Panc1 (cell line): ENCODE measurements at regions not wholly inside any gene's neighbourhood (a gene's known extent, or its start where the extent isn't known, plus 50 kb on each side); places are given as distances from the start of the nearest gene placed in this dataset.

Source experiments
- ATAC-seq: fragments of 200-7000 bp; cut with Tn5 transposase; 2 replicates; pipeline ENCODE4 v1.9.1; 2020; ENCODE audit warnings: mild to moderate bottlenecking, moderate library complexity
- BruUV-seq: library from RNA; stranded (reverse); fragments of 400-500 nt; replicated peaks from 2 replicates; lab custom pipeline; 2021; lab: Mats Ljungman, UMichigan
- CTCF ChIA-PET: fragments of 300-600 bp; sonication (Branson Sonifier 250); formaldehyde crosslinking; loops from one replicate; lab custom pipeline; 2022; ENCODE audit warnings: antibody characterized with exemption; lab: Charles Lee
- POLR2A ChIA-PET: fragments of 300-600 bp; sonication (Branson Sonifier 250); formaldehyde crosslinking; loops from one replicate; lab custom pipeline; 2022; ENCODE audit warnings: antibody characterized with exemption; lab: Charles Lee
- DNase-seq: peaks from one replicate; pipeline ENCODE4 v3.0.0-alpha.2; 2010; ENCODE audit warnings: low read depth, low spot score
- H3K27ac ChIP-seq: 2 replicates; pipeline ENCODE4 v1.5.1; 2011; ENCODE audit warnings: mild to moderate bottlenecking, low read length, inconsistent platforms
- H3K27me3 ChIP-seq: fragments of 200-500 bp; sonication (Bioruptor generic); 2 replicates; pipeline ENCODE4 v1.6.0; 2014; ENCODE audit warnings: low read length, inconsistent platforms; ENCODE audit not compliant: control insufficient read depth, insufficient read depth
- H3K36me3 ChIP-seq: fragments of 200-500 bp; sonication (Bioruptor generic); 2 replicates; pipeline ENCODE4 v1.5.1; 2014; ENCODE audit warnings: inconsistent platforms, mild to moderate bottlenecking, low read length, moderate library complexity; ENCODE audit not compliant: control insufficient read depth, insufficient read depth
- H3K4me1 ChIP-seq: 2 replicates; pipeline ENCODE4 v1.5.1; 2011; ENCODE audit warnings: inconsistent platforms, mild to moderate bottlenecking, low read length, moderate library complexity; ENCODE audit not compliant: control insufficient read depth, insufficient read depth
- H3K4me3 ChIP-seq, 2 experiments: 2 replicates each; pipeline ENCODE4 v1.5.1; 2011 to 2012; ENCODE audit warnings: low read depth in 2 of 2, low read length in 2 of 2, mild to moderate bottlenecking in 2 of 2, inconsistent platforms in 1 of 2, moderate library complexity in 1 of 2
- H3K9me3 ChIP-seq: fragments of 200-500 bp; sonication (Bioruptor generic); 2 replicates; pipeline ENCODE4 v1.5.1; 2014; ENCODE audit warnings: low read depth, mild to moderate bottlenecking, inconsistent platforms, low read length, moderate library complexity; ENCODE audit not compliant: control insufficient read depth, insufficient read depth
- POLR2AphosphoS5 ChIP-seq: IDR thresholded peaks from 2 replicates; pipeline ENCODE4 v1.6.1; 2012; ENCODE audit warnings: mild to moderate bottlenecking, low read depth, low read length, moderate library complexity
- SIN3A ChIP-seq: IDR thresholded peaks from 2 replicates; pipeline ENCODE4 v1.6.1; 2012; ENCODE audit warnings: low read depth, mild to moderate bottlenecking, low read length, moderate library complexity, borderline replicate concordance; ENCODE audit not compliant: insufficient read depth
- TCF7L2 ChIP-seq: IDR thresholded peaks from 2 replicates; pipeline ENCODE4 v1.6.1; 2011; ENCODE audit warnings: mild to moderate bottlenecking, low read depth, low read length, inconsistent platforms
- in situ Hi-C: cut with HindIII; loops from 2 replicates; pipeline ENCODE4 v1.10.0; 2016; ENCODE audit warnings: low sequenced_read_pairs, low pct_unique_long_range_greater_than_20kb
- intact Hi-C: fragments of 100-400 bp; cut with micrococcal nuclease; formaldehyde crosslinking; loops from one replicate; pipeline ENCODE4 v1.10.0; 2022; ENCODE audit not compliant: unreplicated experiment
- TF ChIP-seq, protein P1 (sequence below), 2 experiments: IDR thresholded peaks; 2 replicates each; pipeline ENCODE4 v1.6.1; 2011 to 2012; ENCODE audit warnings: low read depth in 2 of 2, control low read depth in 1 of 2, low read length in 1 of 2, mild to moderate bottlenecking in 1 of 2, moderate library complexity in 1 of 2; ENCODE audit not compliant: insufficient read depth in 1 of 2
- TF ChIP-seq, protein P2 (sequence below): fragments of 450-650 bp; IDR thresholded peaks from 2 replicates; pipeline ENCODE4 v1.5.1; 2017; ENCODE audit warnings: mild to moderate bottlenecking

DNA sequence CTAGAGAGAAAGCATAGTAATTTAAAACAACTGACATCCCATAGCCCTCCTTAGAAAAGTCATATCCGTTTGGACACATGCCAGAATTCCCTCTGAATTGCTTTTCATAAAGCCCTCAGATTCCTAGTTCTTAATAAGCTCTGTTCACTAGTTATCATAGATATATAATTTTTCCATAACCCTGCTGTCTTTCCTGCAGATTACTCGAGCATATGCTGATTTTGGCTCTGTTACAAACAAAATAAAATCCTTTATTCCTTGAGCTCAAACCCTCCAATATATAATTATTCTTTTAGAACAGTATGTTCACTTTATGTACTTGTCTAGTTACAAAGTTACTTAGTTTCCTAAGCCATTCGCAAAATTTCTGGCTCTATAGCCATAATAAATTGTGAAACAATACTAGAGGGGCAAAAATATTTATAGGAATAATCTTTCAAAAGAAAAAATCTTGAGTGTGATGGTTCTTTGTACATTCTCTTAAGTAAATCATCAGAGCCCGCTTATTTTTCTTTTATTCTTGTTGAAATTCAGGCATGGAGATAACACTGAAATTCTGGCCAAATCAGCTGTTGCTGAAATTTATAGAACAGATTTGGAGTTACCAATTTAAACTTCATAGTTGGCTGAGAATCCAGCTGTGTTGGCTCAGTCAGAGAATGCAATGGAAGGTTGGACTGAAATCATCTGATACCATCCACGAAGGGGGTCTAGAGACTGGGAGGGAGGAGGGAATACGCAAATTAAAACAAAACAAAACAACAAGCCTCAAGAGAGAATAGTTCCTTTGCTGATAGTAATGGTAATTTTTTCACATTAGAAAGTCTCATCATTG is 146.1 kb upstream of the TMEM196 start:
- Histone ChIP-seq H3K36me3 (no peaks in the 10 kb centered on the region), H3K4me3 (no peak overlapping the region), H3K9me3 (no peaks in the 10 kb centered on the region), H3K4me1 (no peaks in the 10 kb centered on the region), H3K27me3 (no peaks in the 10 kb centered on the region), H3K27ac (no peak overlapping the region)
- no peak for DNase-seq
- ATAC-seq, result no peak
- in situ Hi-C loops (no loop called here), intact Hi-C loops (no loop called here)
- CTCF ChIA-PET, result no interaction called here
- BruUV-seq, result no TSS peak
- POLR2A ChIA-PET, result no interaction called here
- TF ChIP-seq, protein P1, sequence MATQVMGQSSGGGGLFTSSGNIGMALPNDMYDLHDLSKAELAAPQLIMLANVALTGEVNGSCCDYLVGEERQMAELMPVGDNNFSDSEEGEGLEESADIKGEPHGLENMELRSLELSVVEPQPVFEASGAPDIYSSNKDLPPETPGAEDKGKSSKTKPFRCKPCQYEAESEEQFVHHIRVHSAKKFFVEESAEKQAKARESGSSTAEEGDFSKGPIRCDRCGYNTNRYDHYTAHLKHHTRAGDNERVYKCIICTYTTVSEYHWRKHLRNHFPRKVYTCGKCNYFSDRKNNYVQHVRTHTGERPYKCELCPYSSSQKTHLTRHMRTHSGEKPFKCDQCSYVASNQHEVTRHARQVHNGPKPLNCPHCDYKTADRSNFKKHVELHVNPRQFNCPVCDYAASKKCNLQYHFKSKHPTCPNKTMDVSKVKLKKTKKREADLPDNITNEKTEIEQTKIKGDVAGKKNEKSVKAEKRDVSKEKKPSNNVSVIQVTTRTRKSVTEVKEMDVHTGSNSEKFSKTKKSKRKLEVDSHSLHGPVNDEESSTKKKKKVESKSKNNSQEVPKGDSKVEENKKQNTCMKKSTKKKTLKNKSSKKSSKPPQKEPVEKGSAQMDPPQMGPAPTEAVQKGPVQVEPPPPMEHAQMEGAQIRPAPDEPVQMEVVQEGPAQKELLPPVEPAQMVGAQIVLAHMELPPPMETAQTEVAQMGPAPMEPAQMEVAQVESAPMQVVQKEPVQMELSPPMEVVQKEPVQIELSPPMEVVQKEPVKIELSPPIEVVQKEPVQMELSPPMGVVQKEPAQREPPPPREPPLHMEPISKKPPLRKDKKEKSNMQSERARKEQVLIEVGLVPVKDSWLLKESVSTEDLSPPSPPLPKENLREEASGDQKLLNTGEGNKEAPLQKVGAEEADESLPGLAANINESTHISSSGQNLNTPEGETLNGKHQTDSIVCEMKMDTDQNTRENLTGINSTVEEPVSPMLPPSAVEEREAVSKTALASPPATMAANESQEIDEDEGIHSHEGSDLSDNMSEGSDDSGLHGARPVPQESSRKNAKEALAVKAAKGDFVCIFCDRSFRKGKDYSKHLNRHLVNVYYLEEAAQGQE (IDR thresholded peaks at IDR 0.05; ENCODE audit: insufficient read depth in 1 of 2, low read depth in 2 of 2, low read length in 1 of 2), result no peak
- TF ChIP-seq, protein P2, sequence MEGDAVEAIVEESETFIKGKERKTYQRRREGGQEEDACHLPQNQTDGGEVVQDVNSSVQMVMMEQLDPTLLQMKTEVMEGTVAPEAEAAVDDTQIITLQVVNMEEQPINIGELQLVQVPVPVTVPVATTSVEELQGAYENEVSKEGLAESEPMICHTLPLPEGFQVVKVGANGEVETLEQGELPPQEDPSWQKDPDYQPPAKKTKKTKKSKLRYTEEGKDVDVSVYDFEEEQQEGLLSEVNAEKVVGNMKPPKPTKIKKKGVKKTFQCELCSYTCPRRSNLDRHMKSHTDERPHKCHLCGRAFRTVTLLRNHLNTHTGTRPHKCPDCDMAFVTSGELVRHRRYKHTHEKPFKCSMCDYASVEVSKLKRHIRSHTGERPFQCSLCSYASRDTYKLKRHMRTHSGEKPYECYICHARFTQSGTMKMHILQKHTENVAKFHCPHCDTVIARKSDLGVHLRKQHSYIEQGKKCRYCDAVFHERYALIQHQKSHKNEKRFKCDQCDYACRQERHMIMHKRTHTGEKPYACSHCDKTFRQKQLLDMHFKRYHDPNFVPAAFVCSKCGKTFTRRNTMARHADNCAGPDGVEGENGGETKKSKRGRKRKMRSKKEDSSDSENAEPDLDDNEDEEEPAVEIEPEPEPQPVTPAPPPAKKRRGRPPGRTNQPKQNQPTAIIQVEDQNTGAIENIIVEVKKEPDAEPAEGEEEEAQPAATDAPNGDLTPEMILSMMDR, result no peak
- no peak for TF ChIP-seq TCF7L2
- no peak for TF ChIP-seq POLR2AphosphoS5
- TF ChIP-seq SIN3A, result no peak

DNA sequence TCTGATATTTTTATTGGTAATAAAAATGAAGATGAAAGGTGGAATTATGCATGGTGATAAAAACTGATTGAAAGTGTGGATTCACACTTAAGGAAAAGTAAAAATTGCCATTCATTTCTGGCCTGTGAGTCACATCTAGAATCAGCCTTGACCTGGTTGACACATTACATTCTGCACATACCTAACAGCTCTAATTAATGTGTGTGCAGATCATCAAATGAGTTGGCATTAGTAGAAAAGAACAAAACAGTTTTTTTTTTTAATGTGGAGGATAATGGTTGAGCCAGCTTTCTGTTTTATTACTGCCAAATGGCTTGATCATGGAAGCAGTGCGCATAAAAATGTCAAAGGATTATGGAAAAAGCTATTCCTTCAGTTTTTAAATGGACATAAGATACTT is 142.6 kb upstream of the TMEM196 start:
- Histone ChIP-seq H3K4me3 (no peak overlapping the region), H3K4me1 (no peaks in the 10 kb centered on the region), H3K27ac (no peak overlapping the region), H3K9me3 (no peaks in the 10 kb centered on the region), H3K36me3 (no peaks in the 10 kb centered on the region), H3K27me3 (no peaks in the 10 kb centered on the region)
- TF ChIP-seq, protein P1 (IDR thresholded peaks at IDR 0.05; ENCODE audit: insufficient read depth in 1 of 2, low read depth in 2 of 2, low read length in 1 of 2), result no peak
- no peak for TF ChIP-seq SIN3A
- TF ChIP-seq TCF7L2, result no peak
- TF ChIP-seq POLR2AphosphoS5, result no peak
- TF ChIP-seq, protein P2, result no peak
- ChIA-PET CTCF (no interaction called here), POLR2A (no interaction called here)
- no peak for DNase-seq
- intact Hi-C loops (no loop called here), in situ Hi-C loops (no loop called here)
- no peak for ATAC-seq
- no TSS peak for BruUV-seq
